ENCODE measurements at regions not wholly inside any gene's neighbourhood (a gene's known extent, or its start where the extent isn't known, plus 50 kb on each side); places are given as distances from the start of the nearest gene placed in this dataset.

DNA sequence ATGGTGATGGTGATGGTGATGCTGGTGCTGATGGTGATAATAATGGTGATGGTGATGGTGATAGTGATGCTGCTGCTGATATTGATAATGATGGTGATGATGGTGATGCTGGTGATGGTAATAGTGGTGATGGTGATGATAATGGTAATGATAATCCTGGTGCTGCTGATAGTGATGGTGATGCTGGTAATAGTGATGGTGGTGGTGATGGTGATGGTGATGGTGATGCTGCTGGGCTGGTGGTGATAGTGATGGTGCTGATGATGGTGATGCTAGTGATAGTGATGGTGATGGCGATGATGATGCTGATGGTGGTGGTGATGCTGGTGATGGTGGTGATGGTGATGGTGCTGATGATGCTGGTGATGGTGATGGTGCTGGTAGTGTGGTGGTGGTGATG lies 58.4 kb upstream of the IGSF21 start:
- H3T11ph ChIP-seq (ENCODE audit: low read length), result no peak overlapping the region
- H4K20me1 ChIP-seq (ENCODE audit: control insufficient read depth, insufficient read depth, insufficient read length), result no peaks in the 10 kb centered on the region
- H3K56ac ChIP-seq (ENCODE audit: insufficient read length, low read depth, low read length), result no peak overlapping the region
- no CpG with 5 or more reads among the region's 1 CpG for WGBS (ENCODE audit: extremely low coverage, insufficient read length, low lambda C conversion rate)
- DNase-seq, result no peak
- no peak overlapping the region for H3K4me2 ChIP-seq (ENCODE audit: insufficient read depth, insufficient read length, low read length)
- H2AFZ ChIP-seq (ENCODE audit: low read length), result no peak overlapping the region
- H3K9me3 ChIP-seq (ENCODE audit: control insufficient read depth, low read depth, low read length), result no peaks in the 10 kb centered on the region
- H2BK20ac ChIP-seq (ENCODE audit: low read depth, low read length, poor library complexity, severe bottlenecking), result no peak overlapping the region
- Mint-ChIP-seq H3K27me3 (ENCODE audit: low read depth) (peaks cover 41% of the 10 kb centered on the region), H3K36me3 (ENCODE audit: insufficient read depth in 1 of 3, low read depth in 3 of 3) (peaks cover 0 to 4% (median 3%) of the 10 kb centered on the region in 3 experiments; a peak in 2 of 7 replicates), H3K4me1 (peaks cover 7 to 10% of the 10 kb centered on the region in 2 experiments; a peak in 3 of 4 replicates), H3K9me3 (peaks cover 4 to 6% of the 10 kb centered on the region in 2 experiments; a peak in 4 of 5 replicates), H3K4me3 (no peak overlapping the region; a peak in 1 of 5 replicates), H3K27ac (no peak overlapping the region)
- no peak overlapping the region for H2BK5ac ChIP-seq (ENCODE audit: insufficient read length, low read length)
- H2BK15ac ChIP-seq (ENCODE audit: low read depth, low read length), result no peak overlapping the region
- no peak overlapping the region for H3K14ac ChIP-seq (ENCODE audit: insufficient read depth, low read length)
- no peak overlapping the region for H3K18ac ChIP-seq (ENCODE audit: insufficient read length, low read depth, low read length)
- no peaks in the 10 kb centered on the region for H3K79me1 ChIP-seq (ENCODE audit: insufficient read depth, low read depth, low read length, poor library complexity, severe bottlenecking)
- no peak overlapping the region for H4K5ac ChIP-seq (ENCODE audit: insufficient read length, low read depth, low read length)
- H3K27me3 ChIP-seq (ENCODE audit: insufficient read depth, low read length), result no peaks in the 10 kb centered on the region; the same call in 1 of the 2 replicates
- H3K79me2 ChIP-seq (ENCODE audit: insufficient read depth, low read length), result no peaks in the 10 kb centered on the region
- TF ChIP-seq, protein P1, sequence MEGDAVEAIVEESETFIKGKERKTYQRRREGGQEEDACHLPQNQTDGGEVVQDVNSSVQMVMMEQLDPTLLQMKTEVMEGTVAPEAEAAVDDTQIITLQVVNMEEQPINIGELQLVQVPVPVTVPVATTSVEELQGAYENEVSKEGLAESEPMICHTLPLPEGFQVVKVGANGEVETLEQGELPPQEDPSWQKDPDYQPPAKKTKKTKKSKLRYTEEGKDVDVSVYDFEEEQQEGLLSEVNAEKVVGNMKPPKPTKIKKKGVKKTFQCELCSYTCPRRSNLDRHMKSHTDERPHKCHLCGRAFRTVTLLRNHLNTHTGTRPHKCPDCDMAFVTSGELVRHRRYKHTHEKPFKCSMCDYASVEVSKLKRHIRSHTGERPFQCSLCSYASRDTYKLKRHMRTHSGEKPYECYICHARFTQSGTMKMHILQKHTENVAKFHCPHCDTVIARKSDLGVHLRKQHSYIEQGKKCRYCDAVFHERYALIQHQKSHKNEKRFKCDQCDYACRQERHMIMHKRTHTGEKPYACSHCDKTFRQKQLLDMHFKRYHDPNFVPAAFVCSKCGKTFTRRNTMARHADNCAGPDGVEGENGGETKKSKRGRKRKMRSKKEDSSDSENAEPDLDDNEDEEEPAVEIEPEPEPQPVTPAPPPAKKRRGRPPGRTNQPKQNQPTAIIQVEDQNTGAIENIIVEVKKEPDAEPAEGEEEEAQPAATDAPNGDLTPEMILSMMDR (conservative IDR thresholded peaks at IDR 0.05), result no peak
- no peak overlapping the region for H4K91ac ChIP-seq (ENCODE audit: insufficient read length, low read depth, low read length)
- no peak overlapping the region for H3K9ac ChIP-seq (ENCODE audit: extremely low read depth, insufficient read length, low read length)
- H2AK5ac ChIP-seq (ENCODE audit: insufficient read length, low read length), result no peak overlapping the region
- no peaks in the 10 kb centered on the region; the same call in 1 of the 2 replicates for H3K4me1 ChIP-seq (ENCODE audit: insufficient read depth, low read length)
- no peak overlapping the region for H2BK120ac ChIP-seq (ENCODE audit: low read depth, low read length, poor library complexity, severe bottlenecking)
- no peak overlapping the region for H3K23ac ChIP-seq (ENCODE audit: insufficient read length, low read depth, low read length)
- no peak overlapping the region for H2BK12ac ChIP-seq (ENCODE audit: insufficient read length, low read depth, low read length)
- no peak overlapping the region for H3K27ac ChIP-seq (ENCODE audit: insufficient read length, low read depth, low read length)
- H4K8ac ChIP-seq (replicated peaks; ENCODE audit: insufficient read length, low read depth, low read length), result no peak overlapping the region
- no peak overlapping the region for H3K4ac ChIP-seq (ENCODE audit: low read depth, low read length)
- no peaks in the 10 kb centered on the region for H3K23me2 ChIP-seq (ENCODE audit: insufficient read length, low read depth, low read length, poor library complexity, severe bottlenecking)

Measured in H9 (cell line).